H9 (cell line): ENCODE measurements at regions not wholly inside any gene's neighbourhood (a gene's known extent, or its start where the extent isn't known, plus 50 kb on each side); places are given as distances from the start of the nearest gene placed in this dataset.
A peak's percentile ranks its signal among the peaks of the same experiment; 100 is the strongest.

Experiments used
- DNase-seq: peaks from one replicate; pipeline ENCODE4 v3.0.0-alpha.2; 2017
- H2AFZ ChIP-seq: one replicate; pipeline ENCODE4 v1.6.1; 2013; ENCODE audit warnings: mild to moderate bottlenecking, low read length, control low read depth, moderate library complexity
- H2AK5ac ChIP-seq: 2 replicates; pipeline ENCODE4 v1.6.1; 2013; ENCODE audit warnings: low read length, control low read depth, mixed read lengths; ENCODE audit not compliant: insufficient read length
- H2BK120ac ChIP-seq: one replicate; pipeline ENCODE4 v1.6.1; 2013; ENCODE audit warnings: low read depth, mild to moderate bottlenecking, low read length, control low read depth, inconsistent platforms; ENCODE audit not compliant: poor library complexity, severe bottlenecking
- H2BK12ac ChIP-seq: 2 replicates; pipeline ENCODE4 v1.6.1; 2013; ENCODE audit warnings: low read length, control low read depth, mixed read lengths, low read depth; ENCODE audit not compliant: insufficient read length
- H2BK15ac ChIP-seq: 2 replicates; pipeline ENCODE4 v1.6.1; 2013; ENCODE audit warnings: low read depth, low read length, control low read depth
- H2BK20ac ChIP-seq: one replicate; pipeline ENCODE4 v1.6.1; 2013; ENCODE audit warnings: low read depth, mild to moderate bottlenecking, low read length, control low read depth, inconsistent platforms; ENCODE audit not compliant: poor library complexity, severe bottlenecking
- H2BK5ac ChIP-seq: 2 replicates; pipeline ENCODE4 v1.6.1; 2013; ENCODE audit warnings: low read length, control low read depth, mixed read lengths; ENCODE audit not compliant: insufficient read length
- H3K14ac ChIP-seq: 2 replicates; pipeline ENCODE4 v1.6.1; 2013; ENCODE audit warnings: low read length, control low read depth; ENCODE audit not compliant: insufficient read depth
- H3K18ac ChIP-seq: 2 replicates; pipeline ENCODE4 v1.6.1; 2013; ENCODE audit warnings: low read depth, mild to moderate bottlenecking, mixed read lengths, low read length, control low read depth; ENCODE audit not compliant: insufficient read length
- H3K23ac ChIP-seq: 2 replicates; pipeline ENCODE4 v1.6.1; 2013; ENCODE audit warnings: low read length, control low read depth, mixed read lengths, low read depth; ENCODE audit not compliant: insufficient read length
- H3K23me2 ChIP-seq: 2 replicates; pipeline ENCODE4 v1.6.1; 2013; ENCODE audit warnings: low read depth, mild to moderate bottlenecking, mixed read lengths, low read length, control low read depth; ENCODE audit not compliant: insufficient read length, poor library complexity, severe bottlenecking
- H3K27ac ChIP-seq: 2 replicates; pipeline ENCODE4 v1.5.1; 2013; ENCODE audit warnings: low read length, control low read depth, mixed read lengths, low read depth; ENCODE audit not compliant: insufficient read length
- H3K27me3 ChIP-seq: 2 replicates; pipeline ENCODE4 v1.6.1; 2013; ENCODE audit warnings: low read length, control low read depth, inconsistent platforms; ENCODE audit not compliant: insufficient read depth
- H3K4ac ChIP-seq: 2 replicates; pipeline ENCODE4 v1.6.1; 2013; ENCODE audit warnings: low read depth, mild to moderate bottlenecking, control low read depth, inconsistent platforms, low read length, moderate library complexity
- H3K4me1 ChIP-seq: 2 replicates; pipeline ENCODE4 v1.6.1; 2013; ENCODE audit warnings: low read length, control low read depth, inconsistent platforms; ENCODE audit not compliant: insufficient read depth
- H3K4me2 ChIP-seq: 2 replicates; pipeline ENCODE4 v1.6.1; 2013; ENCODE audit warnings: low read length, control low read depth, mixed read lengths; ENCODE audit not compliant: insufficient read length, insufficient read depth
- H3K56ac ChIP-seq: 2 replicates; pipeline ENCODE4 v1.6.1; 2013; ENCODE audit warnings: low read depth, mild to moderate bottlenecking, mixed read lengths, low read length, control low read depth; ENCODE audit not compliant: insufficient read length
- H3K79me1 ChIP-seq: 2 replicates; pipeline ENCODE4 v1.6.1; 2013; ENCODE audit warnings: low read depth, mild to moderate bottlenecking, moderate library complexity, low read length, control low read depth, inconsistent platforms; ENCODE audit not compliant: insufficient read depth, poor library complexity, severe bottlenecking
- H3K79me2 ChIP-seq: 2 replicates; pipeline ENCODE4 v1.6.1; 2013; ENCODE audit warnings: low read length, control low read depth, inconsistent platforms; ENCODE audit not compliant: insufficient read depth
- H3K9ac ChIP-seq: 2 replicates; pipeline ENCODE4 v1.6.1; 2013; ENCODE audit warnings: low read length, control low read depth, mixed read lengths; ENCODE audit not compliant: insufficient read length; ENCODE audit errors: extremely low read depth
- H3K9me3 ChIP-seq: one replicate; pipeline ENCODE4 v1.6.1; 2013; ENCODE audit warnings: low read depth, low read length, inconsistent platforms; ENCODE audit not compliant: control insufficient read depth
- H3T11ph ChIP-seq: one replicate; pipeline ENCODE4 v1.6.1; 2013; ENCODE audit warnings: mild to moderate bottlenecking, low read length, control low read depth, inconsistent platforms
- H4K20me1 ChIP-seq: one replicate; pipeline ENCODE4 v1.6.1; 2013; ENCODE audit not compliant: control insufficient read depth, insufficient read length, insufficient read depth
- H4K5ac ChIP-seq: 2 replicates; pipeline ENCODE4 v1.6.1; 2013; ENCODE audit warnings: low read depth, mild to moderate bottlenecking, mixed read lengths, low read length, control low read depth; ENCODE audit not compliant: insufficient read length
- H4K8ac ChIP-seq: replicated peaks from 2 replicates; pipeline ENCODE4 v1.6.1; 2013; ENCODE audit warnings: low read length, control low read depth, mixed read lengths, low read depth; ENCODE audit not compliant: insufficient read length
- H4K91ac ChIP-seq: 2 replicates; pipeline ENCODE4 v1.6.1; 2013; ENCODE audit warnings: low read depth, mild to moderate bottlenecking, moderate library complexity, mixed read lengths, low read length, control low read depth; ENCODE audit not compliant: insufficient read length
- H3K27ac Mint-ChIP-seq, 3 experiments: 2 replicates in 2 of 3; 3 replicates in 1 of 3; pipeline ENCODE4 v1.8.0; 2020 to 2021; ENCODE audit warnings: mixed read lengths in 3 of 3, mild to moderate bottlenecking in 1 of 3, moderate library complexity in 1 of 3
- H3K27me3 Mint-ChIP-seq: 2 replicates; pipeline ENCODE4 v1.8.0; 2021; ENCODE audit warnings: low read depth, mild to moderate bottlenecking, moderate library complexity, mixed read lengths
- H3K36me3 Mint-ChIP-seq, 3 experiments: 2 replicates in 2 of 3; 3 replicates in 1 of 3; pipeline ENCODE4 v1.8.0; 2020 to 2021; ENCODE audit warnings: low read depth in 3 of 3, mixed read lengths in 3 of 3; ENCODE audit not compliant: insufficient read depth in 1 of 3
- H3K4me1 Mint-ChIP-seq, 2 experiments: 2 replicates each; pipeline ENCODE4 v1.8.0; 2020; ENCODE audit warnings: mixed read lengths in 2 of 2
- H3K4me3 Mint-ChIP-seq, 2 experiments: 2 replicates in 1 of 2; 3 replicates in 1 of 2; pipeline ENCODE4 v1.8.0; 2020 to 2021; ENCODE audit warnings: mild to moderate bottlenecking in 2 of 2, mixed read lengths in 2 of 2, moderate library complexity in 1 of 2
- H3K9me3 Mint-ChIP-seq, 2 experiments: 2 replicates in 1 of 2; 3 replicates in 1 of 2; pipeline ENCODE4 v1.8.0; 2020; ENCODE audit warnings: mild to moderate bottlenecking in 2 of 2, mixed read lengths in 2 of 2, moderate library complexity in 1 of 2
- CTCF ChIP-seq: fragments of 200-600 bp; sonication (generic); conservative IDR thresholded peaks from 3 replicates; pipeline ENCODE4 v1.8.0; 2021; ENCODE audit warnings: antibody characterized with exemption, mild to moderate bottlenecking
- WGBS: extraction: QIAGEN DNeasy Blood & Tissue Kit; methylation state at CpG from one replicate; pipeline ENCODE4 v1.1.7; 2013; ENCODE audit warnings: missing lambda C conversion rate, low lambda C conversion rate, mixed read lengths; ENCODE audit not compliant: insufficient read length; ENCODE audit errors: extremely low coverage; 5-methylcytosine and 5-hydroxymethylcytosine counted together

GRCh38 chr2:238796223-238796885 lies 51.5 kb upstream of the TWIST2 start:
- Histone ChIP-seq H2AFZ (no peak overlapping the region), H3K79me1 (no peaks in the 10 kb centered on the region), H3K14ac (no peak overlapping the region; the same call in 1 of the 2 replicates), H4K8ac (no peak overlapping the region), H3K79me2 (no peaks in the 10 kb centered on the region), H3T11ph (no peak overlapping the region), H3K23ac (no peak overlapping the region), H2BK15ac (no peak overlapping the region), H2BK120ac (no peak overlapping the region), H3K9me3 (no peaks in the 10 kb centered on the region), H3K4me2 (no peak overlapping the region), H3K4me1 (no peaks in the 10 kb centered on the region), H3K56ac (no peak overlapping the region), H2BK20ac (no peak overlapping the region), H3K23me2 (no peaks in the 10 kb centered on the region), H3K27me3 (no peaks in the 10 kb centered on the region), H4K5ac (no peak overlapping the region), H2AK5ac (no peak overlapping the region), H4K91ac (no peak overlapping the region), H3K9ac (no peak overlapping the region), H3K27ac (no peak overlapping the region), H2BK5ac (no peak overlapping the region), H3K18ac (no peak overlapping the region), H3K4ac (no peak overlapping the region), H2BK12ac (no peak overlapping the region), H4K20me1 (no peaks in the 10 kb centered on the region)
- Mint-ChIP-seq H3K27ac (no peak overlapping the region), H3K4me3 (no peak overlapping the region), H3K9me3 (peaks cover 0 to 9% of the 10 kb centered on the region in 2 experiments; a peak in 1 of 5 replicates), H3K4me1 (no peaks in the 10 kb centered on the region), H3K36me3 (peaks cover 0 to 1% (median 0%) of the 10 kb centered on the region in 3 experiments; a peak in 2 of 7 replicates), H3K27me3 (peaks cover 30% of the 10 kb centered on the region)
- WGBS, result no CpG with 5 or more reads among the region's 16 CpGs
- no peak for TF ChIP-seq CTCF
- DNase-seq, result peak; percentile 13
